GM12865 (cell line): ENCODE measurements at regions not wholly inside any gene's neighbourhood (a gene's known extent, or its start where the extent isn't known, plus 50 kb on each side); places are given as distances from the start of the nearest gene placed in this dataset.

Experiments
- DNase-seq: peaks from one replicate; pipeline ENCODE4 v3.0.0; 2010; ENCODE audit warnings: low read depth
- H3K4me3 ChIP-seq: 2 replicates; pipeline ENCODE4 v1.5.1; 2011; ENCODE audit warnings: mild to moderate bottlenecking, low read depth, low read length, control low read depth
- CTCF ChIP-seq: IDR thresholded peaks from 2 replicates; pipeline ENCODE4 v1.5.1; 2011; ENCODE audit warnings: low read length, control low read depth, low read depth, inconsistent platforms; ENCODE audit not compliant: insufficient read depth; ENCODE audit errors: missing control alignments

GRCh38 chr1:187873126-187873525 is 1044.4 kb downstream of the PLA2G4A start:
- H3K4me3 ChIP-seq, result no peak overlapping the region
- no peak for DNase-seq
- TF ChIP-seq CTCF, result no peak

GRCh38 chr1:187876775-187877174 is 1048.0 kb downstream of the PLA2G4A start:
- DNase-seq, result peak; percentile 42
- H3K4me3 ChIP-seq, result no peak overlapping the region
- TF ChIP-seq CTCF, result no peak

GRCh38 chr1:187877220-187877619 is 1048.5 kb downstream of the PLA2G4A start:
- H3K4me3 ChIP-seq, result no peak overlapping the region
- DNase-seq, result no peak
- TF ChIP-seq CTCF, result no peak

GRCh38 chr1:187878883-187879282 is 1050.1 kb downstream of the PLA2G4A start:
- H3K4me3 ChIP-seq, result no peak overlapping the region
- DNase-seq, result no peak
- no peak for TF ChIP-seq CTCF

GRCh38 chr1:187883356-187883755 is 1054.6 kb downstream of the PLA2G4A start:
- no peak for DNase-seq
- H3K4me3 ChIP-seq, result no peak overlapping the region
- no peak for TF ChIP-seq CTCF

- no peak for TF ChIP-seq CTCF
- DNase-seq, result no peak
- no peak overlapping the region for H3K4me3 ChIP-seq
Observed at GRCh38 chr1:187891993-187892682, 1063.4 kb downstream of the PLA2G4A start.

GRCh38 chr1:187892683-187893039 is 1063.9 kb downstream of the PLA2G4A start:
- DNase-seq, result no peak
- no peak overlapping the region for H3K4me3 ChIP-seq
- TF ChIP-seq CTCF, result no peak
